DND-41 (cell line): ENCODE measurements at regions not wholly inside any gene's neighbourhood (a gene's known extent, or its start where the extent isn't known, plus 50 kb on each side); places are given as distances from the start of the nearest gene placed in this dataset.

ENCODE experiments used
- CTCF ChIP-seq: IDR thresholded peaks from 2 replicates; pipeline ENCODE4 v1.5.1; 2012; ENCODE audit warnings: borderline replicate concordance, low read length, moderate library complexity, mild to moderate bottlenecking; ENCODE audit not compliant: poor library complexity, severe bottlenecking; ENCODE audit errors: extremely low read depth
- EZH2 ChIP-seq: IDR thresholded peaks from 3 replicates; pipeline ENCODE4 v1.6.1; 2012; ENCODE audit warnings: borderline replicate concordance, low read depth, mild to moderate bottlenecking, moderate library complexity, low read length, inconsistent platforms; ENCODE audit not compliant: severe bottlenecking

- TF ChIP-seq EZH2 = no peak
- no peak for TF ChIP-seq CTCF
Measured at GRCh38 chr6:104537872-104538271, 321.8 kb downstream of the HACE1 start.
